Endothelial cell (in vitro differentiated cells): ENCODE measurements at regions not wholly inside any gene's neighbourhood (a gene's known extent, or its start where the extent isn't known, plus 50 kb on each side); places are given as distances from the start of the nearest gene placed in this dataset.

Source experiments
- DNase-seq: peaks from one replicate; pipeline ENCODE4 v3.0.0; 2021; ENCODE audit warnings: low spot score
- H3K27ac Mint-ChIP-seq: one replicate; pipeline ENCODE4 v1.8.0; 2021; ENCODE audit warnings: mixed read lengths, inconsistent platforms; ENCODE audit not compliant: unreplicated experiment
- H3K27me3 Mint-ChIP-seq: one replicate; pipeline ENCODE4 v1.8.0; 2021; ENCODE audit warnings: mild to moderate bottlenecking, moderate library complexity, mixed read lengths, inconsistent platforms; ENCODE audit not compliant: unreplicated experiment
- H3K36me3 Mint-ChIP-seq: one replicate; pipeline ENCODE4 v1.8.0; 2021; ENCODE audit warnings: mild to moderate bottlenecking, low read depth, mixed read lengths, inconsistent platforms; ENCODE audit not compliant: unreplicated experiment
- H3K4me1 Mint-ChIP-seq: one replicate; pipeline ENCODE4 v1.8.0; 2021; ENCODE audit warnings: mild to moderate bottlenecking, mixed read lengths, inconsistent platforms; ENCODE audit not compliant: unreplicated experiment
- H3K4me3 Mint-ChIP-seq: one replicate; pipeline ENCODE4 v1.8.0; 2021; ENCODE audit warnings: mild to moderate bottlenecking, mixed read lengths, inconsistent platforms; ENCODE audit not compliant: unreplicated experiment
- H3K9me3 Mint-ChIP-seq: one replicate; pipeline ENCODE4 v1.8.0; 2021; ENCODE audit warnings: mixed read lengths, inconsistent platforms; ENCODE audit not compliant: unreplicated experiment
- CTCF ChIP-seq: fragments of 200-600 bp; sonication (generic); IDR thresholded peaks from one replicate; pipeline ENCODE4 v1.5.0; 2021; ENCODE audit warnings: antibody characterized with exemption; ENCODE audit not compliant: unreplicated experiment

GRCh38 chr1:96411006-96411405 is 310.6 kb upstream of the PTBP2 start:
- Mint-ChIP-seq H3K27me3 (peaks cover 1% of the 10 kb centered on the region), H3K4me3 (no peak overlapping the region), H3K27ac (no peak overlapping the region), H3K4me1 (no peaks in the 10 kb centered on the region), H3K36me3 (no peaks in the 10 kb centered on the region), H3K9me3 (no peaks in the 10 kb centered on the region)
- no peak for DNase-seq
- no peak for TF ChIP-seq CTCF

- no peak overlapping the region for H3K27ac Mint-ChIP-seq
- no peak for TF ChIP-seq CTCF
- DNase-seq = no peak
- peaks cover 1% of the 10 kb centered on the region for H3K27me3 Mint-ChIP-seq
- no peaks in the 10 kb centered on the region for H3K36me3 Mint-ChIP-seq
- no peaks in the 10 kb centered on the region for H3K9me3 Mint-ChIP-seq
- no peaks in the 10 kb centered on the region for H3K4me1 Mint-ChIP-seq
- H3K4me3 Mint-ChIP-seq = no peak overlapping the region
These were observed 307.0 kb upstream of the PTBP2 start for GRCh38 chr1:96414598-96414997.

GRCh38 chr1:96416111-96416595 is 305.4 kb upstream of the PTBP2 start:
- Mint-ChIP-seq H3K27ac (no peak overlapping the region), H3K27me3 (peaks cover 1% of the 10 kb centered on the region), H3K9me3 (no peaks in the 10 kb centered on the region), H3K4me1 (no peaks in the 10 kb centered on the region), H3K4me3 (no peak overlapping the region), H3K36me3 (no peaks in the 10 kb centered on the region)
- no peak for TF ChIP-seq CTCF
- DNase-seq = no peak

- H3K27me3 Mint-ChIP-seq = peaks cover 1% of the 10 kb centered on the region
- no peaks in the 10 kb centered on the region for H3K36me3 Mint-ChIP-seq
- TF ChIP-seq CTCF = no peak
- no peaks in the 10 kb centered on the region for H3K9me3 Mint-ChIP-seq
- no peak overlapping the region for H3K27ac Mint-ChIP-seq
- DNase-seq = no peak
- H3K4me1 Mint-ChIP-seq = no peaks in the 10 kb centered on the region
- H3K4me3 Mint-ChIP-seq = no peak overlapping the region
These were observed 304.7 kb upstream of the PTBP2 start for GRCh38 chr1:96416701-96417444.

- no peak for DNase-seq
- no peaks in the 10 kb centered on the region for H3K9me3 Mint-ChIP-seq
- H3K27me3 Mint-ChIP-seq = peaks cover 1% of the 10 kb centered on the region
- no peaks in the 10 kb centered on the region for H3K36me3 Mint-ChIP-seq
- H3K4me1 Mint-ChIP-seq = no peaks in the 10 kb centered on the region
- TF ChIP-seq CTCF = no peak
- H3K27ac Mint-ChIP-seq = no peak overlapping the region
- no peak overlapping the region for H3K4me3 Mint-ChIP-seq
These were observed 302.6 kb upstream of the PTBP2 start for GRCh38 chr1:96418969-96419368.
